ENCODE measurements at regions not wholly inside any gene's neighbourhood (a gene's known extent, or its start where the extent isn't known, plus 50 kb on each side); places are given as distances from the start of the nearest gene placed in this dataset.
"Not testable (repeated sequence)": the region's sequence is repeated elsewhere in the genome, so short reads cannot be mapped to it uniquely, and the experiment has no call there.

DNA sequence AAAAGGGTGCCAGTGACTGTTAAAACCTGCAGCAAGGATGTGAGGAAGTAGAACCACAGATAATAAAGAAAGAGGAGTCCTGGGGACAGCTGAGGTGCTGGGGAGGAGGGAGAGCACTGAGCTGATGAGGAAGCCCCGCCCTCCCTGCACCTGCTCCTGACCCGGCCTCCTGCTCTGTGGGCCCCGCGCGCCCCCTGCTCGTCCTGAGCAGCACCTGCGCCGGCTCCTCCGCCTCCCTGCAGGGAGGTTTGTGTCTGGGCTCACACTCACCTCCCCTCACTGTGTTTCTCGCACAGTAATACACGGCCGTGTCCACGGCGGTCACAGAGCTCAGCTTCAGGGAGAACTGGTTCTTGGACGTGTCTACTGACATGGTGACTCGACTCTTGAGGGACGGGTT lies 797.6 kb downstream of the TMEM121 start:
- not testable (repeated sequence) for DNase-seq (ENCODE audit: low spot score)

- no peak for DNase-seq (ENCODE audit: low spot score)
These were observed 800.9 kb downstream of the TMEM121 start for GRCh38 chr14:106327234-106327633.

DNA sequence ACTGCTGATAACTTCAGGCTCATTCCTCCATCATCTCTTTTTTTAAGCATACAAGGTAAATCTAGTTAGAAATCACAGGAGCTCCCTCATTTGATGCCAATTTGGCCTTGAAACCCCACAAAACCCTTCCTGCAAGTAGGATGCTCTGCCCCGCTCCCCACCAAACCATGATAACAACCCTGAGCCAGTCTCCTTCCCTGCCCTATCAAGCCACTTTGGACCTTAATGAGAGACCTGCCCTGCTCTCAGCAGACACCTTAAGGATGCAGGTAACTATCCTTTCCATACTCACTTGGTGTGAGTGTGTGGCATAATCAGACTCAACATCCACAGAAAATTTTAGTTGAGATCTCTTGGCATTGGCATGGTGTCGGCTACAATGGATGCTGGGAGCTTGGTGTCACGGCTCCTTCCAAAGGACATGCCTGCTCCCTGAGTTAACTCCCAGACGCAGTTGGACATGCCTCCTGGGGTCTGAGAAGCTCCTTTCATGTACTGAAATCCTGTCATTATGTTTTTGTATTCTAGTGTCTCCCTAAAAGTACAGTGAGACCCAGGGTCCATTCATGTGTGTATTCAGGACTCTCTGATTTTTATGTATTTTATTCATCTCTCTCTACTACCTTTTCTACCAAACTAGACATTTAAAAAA lies 801.4 kb downstream of the TMEM121 start:
- not testable (repeated sequence) for DNase-seq (ENCODE audit: low spot score)

DNA sequence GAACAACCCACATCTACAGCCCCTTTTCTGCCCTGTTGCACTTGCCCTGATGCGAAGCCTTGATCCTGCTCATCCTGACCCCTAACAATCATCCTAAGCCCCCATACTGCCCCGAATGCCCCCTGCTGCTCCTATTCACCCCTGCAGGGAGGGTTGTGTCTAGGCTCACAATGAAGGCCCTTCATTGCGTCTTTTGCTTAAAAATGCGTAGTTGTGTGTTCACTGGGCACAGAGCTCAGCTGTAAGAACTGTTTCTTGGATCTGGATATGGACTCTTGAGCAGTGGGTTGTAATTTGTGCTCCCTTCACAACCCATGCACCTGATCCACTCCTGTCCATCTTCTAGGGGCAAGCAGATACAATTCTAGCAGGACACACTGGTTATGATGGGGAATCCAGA lies 802.9 kb downstream of the TMEM121 start:
- DNase-seq (ENCODE audit: low spot score) = not testable (repeated sequence)

DNA sequence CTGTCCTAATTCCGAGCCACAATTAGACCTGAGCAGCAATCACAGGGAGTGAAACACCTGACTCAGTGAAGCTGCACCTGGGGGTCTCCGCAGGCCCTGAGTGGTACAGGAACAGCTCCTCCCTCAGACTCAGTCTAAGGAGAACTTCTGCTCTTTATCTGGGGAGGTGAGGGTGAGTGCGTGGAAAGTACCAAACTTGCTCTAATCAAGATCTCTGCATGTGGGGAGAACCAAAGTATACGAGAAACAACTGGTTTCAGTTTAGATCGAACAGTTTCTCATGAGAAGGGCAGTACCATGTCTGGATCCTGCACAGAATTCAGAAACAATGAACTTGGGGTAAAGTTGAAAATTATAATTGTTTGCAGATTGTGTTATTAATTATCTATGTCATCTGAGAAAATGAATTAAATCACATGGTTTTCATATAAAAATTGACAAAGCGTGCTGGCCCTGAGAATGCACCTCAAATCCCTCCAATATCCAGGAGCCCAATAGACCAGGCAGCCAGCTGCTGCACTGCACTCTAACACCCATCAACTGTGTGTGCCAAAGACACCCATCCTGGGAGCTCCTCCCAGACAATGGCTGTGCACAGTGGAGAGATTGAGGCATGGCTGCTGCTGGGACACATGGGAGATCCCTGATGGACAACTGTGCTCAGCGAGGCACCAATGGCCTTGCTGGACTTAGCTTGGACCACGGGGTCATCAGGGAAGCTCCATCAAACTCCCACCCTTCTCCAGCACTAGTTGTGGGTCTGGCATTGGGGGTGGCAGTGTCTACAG lies 803.8 kb downstream of the TMEM121 start:
- DNase-seq (ENCODE audit: low spot score) = not testable (repeated sequence)

DNA sequence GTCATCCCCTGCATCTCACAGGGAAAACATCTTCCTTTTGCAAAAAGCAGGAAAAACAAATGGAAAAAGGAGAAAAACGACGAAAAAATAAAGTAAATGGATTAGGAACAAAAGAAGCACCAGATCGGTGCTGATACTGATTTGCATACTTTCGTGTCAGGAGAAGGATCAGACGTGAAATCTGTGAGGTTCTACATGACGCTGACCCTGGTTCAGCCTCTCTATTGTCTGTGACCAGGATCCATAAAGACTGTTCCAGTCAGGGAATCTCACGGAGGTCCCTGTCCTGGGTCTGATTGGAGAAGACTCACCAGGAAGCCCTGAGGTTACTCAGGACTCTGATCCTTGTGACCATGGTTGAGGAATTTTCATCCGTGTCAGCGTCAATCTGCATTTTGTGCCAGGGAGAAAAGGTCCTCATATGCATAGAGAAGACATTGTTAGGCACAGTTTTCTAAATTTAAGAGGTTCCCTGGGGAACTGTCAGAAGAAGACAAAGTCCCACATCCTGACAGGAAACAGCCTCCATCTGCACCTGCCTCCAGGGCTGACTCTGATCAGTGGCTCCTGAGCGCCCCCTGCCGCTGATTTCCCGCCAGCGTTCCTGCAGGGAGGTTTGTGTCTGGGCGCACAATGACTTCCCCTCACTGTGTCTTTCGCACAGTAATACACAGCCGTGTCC lies 808.2 kb downstream of the TMEM121 start:
- DNase-seq (ENCODE audit: low spot score) = not testable (repeated sequence)

DNA sequence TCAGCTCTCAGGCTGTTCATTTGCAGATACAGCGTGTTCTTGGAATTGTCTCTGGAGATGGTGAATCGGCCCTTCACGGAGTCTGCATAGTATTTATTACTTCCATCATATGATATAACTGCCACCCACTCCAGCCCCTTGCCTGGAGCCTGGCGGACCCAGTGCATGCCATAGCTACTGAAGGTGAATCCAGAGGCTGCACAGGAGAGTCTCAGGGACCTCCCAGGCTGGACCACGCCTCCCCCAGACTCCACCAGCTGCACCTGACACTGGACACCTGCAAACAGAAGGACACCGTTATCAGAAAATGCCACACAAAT lies 808.7 kb downstream of the TMEM121 start:
- not testable (repeated sequence) for DNase-seq (ENCODE audit: low spot score)

- DNase-seq (ENCODE audit: low spot score) = not testable (repeated sequence)
These were observed 812.4 kb downstream of the TMEM121 start for GRCh38 chr14:106338775-106339174.

DNA sequence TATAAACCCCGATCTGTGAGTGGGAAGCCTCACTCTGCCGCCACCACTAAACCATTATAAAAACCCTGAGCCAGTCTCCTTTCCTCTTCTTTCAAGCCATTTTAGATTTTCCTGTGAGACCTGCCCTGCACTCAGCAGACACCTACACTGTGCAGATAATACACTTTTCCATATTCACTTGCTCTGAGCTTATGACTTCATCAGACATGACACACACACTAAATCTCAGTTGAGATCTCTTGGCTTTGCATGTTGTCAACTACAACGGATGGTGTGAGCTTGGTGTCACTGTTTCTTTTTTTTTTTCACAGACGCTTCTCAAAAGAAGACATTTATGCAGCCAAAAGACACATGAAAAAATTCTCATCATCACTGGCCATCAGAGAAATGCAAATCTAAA lies 814.3 kb downstream of the TMEM121 start:
- not testable (repeated sequence) for DNase-seq (ENCODE audit: low spot score)

GRCh38 chr14:106341161-106341560 lies 814.8 kb downstream of the TMEM121 start:
- DNase-seq (ENCODE audit: low spot score) = not testable (repeated sequence)

DNA sequence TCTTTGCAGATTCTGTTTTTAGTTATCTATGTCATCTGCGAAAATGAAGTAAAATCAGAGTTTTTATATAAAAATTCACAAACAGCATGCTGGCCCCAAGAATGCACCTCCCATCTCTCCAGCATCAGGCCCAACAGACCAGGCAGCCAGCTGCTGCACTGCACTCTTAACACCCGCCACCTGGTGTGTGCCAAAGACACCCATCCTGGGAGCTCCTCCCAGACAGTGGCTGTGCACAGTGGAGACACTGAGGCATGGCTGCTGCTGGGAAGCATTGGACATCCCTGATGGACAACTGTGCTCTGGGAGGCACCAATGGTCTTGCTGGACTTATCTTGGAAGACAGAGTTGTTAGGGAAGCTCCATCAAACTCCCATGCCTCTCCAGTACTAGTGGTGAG lies 817.2 kb downstream of the TMEM121 start:
- no peak for DNase-seq (ENCODE audit: low spot score)

DNA sequence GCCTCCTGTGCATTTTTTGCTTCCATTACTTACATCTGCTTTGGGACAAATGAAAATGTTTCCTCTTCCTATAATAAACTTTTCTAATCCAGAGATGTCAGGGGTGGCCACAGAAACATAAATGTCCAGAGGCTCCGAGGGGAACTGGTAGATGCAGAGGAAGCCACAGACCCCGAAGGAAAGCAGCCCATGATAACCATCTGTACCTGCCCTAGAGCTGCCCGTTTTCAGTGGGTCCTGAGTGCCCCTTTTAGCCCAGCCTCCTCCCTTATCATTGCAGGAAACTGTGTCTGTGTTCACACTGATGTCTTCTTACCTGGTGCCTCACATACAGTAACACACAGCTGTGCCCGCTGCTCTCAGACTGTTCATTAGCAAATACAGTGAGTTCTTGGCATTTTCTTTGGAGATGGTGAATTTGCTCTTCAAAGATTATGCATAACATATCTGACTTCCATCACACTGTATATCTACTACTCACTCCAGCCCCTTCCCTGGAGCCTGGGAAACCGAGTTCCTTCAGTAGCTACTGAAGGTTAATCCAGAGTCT lies 817.8 kb downstream of the TMEM121 start:
- not testable (repeated sequence) for DNase-seq (ENCODE audit: low spot score)

DNA sequence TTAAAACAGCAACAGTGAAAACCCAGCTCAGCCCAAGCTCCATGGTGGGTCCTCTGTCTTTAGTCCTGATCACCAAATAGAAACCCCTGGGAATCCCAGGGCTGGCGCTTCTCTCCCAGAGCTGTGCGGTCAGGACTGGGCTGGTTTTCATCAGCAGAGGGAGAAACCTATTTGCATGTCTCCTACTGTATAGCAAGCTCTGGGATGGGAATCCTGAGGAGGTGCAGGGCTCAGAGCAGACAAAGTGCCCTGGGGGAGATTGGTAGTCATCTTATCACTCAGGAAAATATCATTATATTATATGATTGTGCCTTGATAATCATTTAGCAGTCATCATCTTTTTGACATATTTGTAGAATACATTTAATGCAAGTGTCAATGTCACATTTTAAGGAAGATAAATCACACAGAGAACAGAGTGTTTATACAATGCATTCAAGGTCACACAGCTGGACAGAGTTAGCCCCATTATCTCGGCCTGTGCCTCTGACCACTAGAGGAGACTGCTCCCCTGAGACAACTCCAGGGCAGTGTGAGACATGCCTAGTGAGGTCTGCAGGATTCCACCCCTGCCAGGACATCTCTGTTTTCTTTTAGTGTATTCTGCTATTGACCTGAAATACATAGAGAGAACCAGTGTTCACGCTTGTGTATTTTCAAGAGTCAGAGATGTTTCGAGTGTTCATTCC lies 818.6 kb downstream of the TMEM121 start:
- not testable (repeated sequence) for DNase-seq (ENCODE audit: low spot score)

DNA sequence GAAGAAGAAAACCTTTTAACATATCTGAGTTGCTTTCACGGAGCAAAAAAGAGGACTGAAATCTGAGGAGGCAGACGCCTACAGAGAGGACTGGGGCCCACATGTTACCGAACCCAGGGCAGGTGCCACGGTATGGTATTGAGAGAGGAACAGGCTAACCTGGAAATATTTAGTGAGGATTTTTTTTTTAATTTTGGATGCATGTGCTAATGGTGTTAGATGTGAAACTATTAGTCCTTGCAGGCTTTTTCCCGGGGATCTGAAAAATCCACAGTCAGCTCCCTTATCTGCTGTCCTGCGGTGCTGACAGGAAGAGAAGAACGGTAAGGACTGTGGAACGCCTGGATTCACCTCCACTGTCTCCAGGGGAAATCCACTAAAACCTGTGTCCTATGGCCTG lies 819.7 kb downstream of the TMEM121 start:
- DNase-seq (ENCODE audit: low spot score) = no peak

DNA sequence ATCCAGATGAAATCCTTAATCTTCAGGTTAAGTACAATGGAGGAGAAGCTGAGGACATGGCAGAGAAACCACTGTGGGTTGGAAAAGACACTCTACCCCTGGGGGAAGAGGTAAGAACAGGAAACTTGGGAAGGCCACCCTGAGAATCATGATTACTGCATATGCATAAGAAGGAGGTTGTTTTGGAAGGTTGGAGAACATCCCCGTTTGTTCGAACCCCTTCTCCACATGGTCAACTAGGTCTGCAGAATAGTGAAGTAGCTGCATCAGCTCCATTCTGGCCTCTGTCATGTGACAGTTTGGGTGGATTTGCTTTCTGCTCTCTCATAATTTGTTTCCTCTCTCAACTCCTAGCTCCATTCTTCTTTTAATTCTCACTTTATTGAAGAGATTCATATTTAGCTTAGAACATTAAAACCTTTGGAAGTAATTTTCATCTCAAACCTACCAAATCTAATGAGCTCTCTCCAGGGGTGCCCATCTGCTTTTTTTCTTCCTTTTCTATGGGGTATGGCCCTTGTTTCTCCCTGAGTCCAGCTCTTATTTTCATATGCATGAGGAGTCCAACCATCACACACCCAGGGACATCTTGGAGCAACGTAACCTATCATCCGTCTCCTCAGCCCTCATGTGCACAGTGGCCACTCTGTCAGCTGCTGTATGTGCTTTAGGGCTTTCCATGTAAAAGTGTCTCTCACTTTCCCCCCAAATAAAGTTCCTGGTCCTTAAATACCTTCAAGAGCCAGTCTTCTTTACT lies 820.3 kb downstream of the TMEM121 start:
- no peak for DNase-seq (ENCODE audit: low spot score)

- DNase-seq (ENCODE audit: low spot score) = no peak
These were observed 821.0 kb downstream of the TMEM121 start for GRCh38 chr14:106347291-106347778.

DNA sequence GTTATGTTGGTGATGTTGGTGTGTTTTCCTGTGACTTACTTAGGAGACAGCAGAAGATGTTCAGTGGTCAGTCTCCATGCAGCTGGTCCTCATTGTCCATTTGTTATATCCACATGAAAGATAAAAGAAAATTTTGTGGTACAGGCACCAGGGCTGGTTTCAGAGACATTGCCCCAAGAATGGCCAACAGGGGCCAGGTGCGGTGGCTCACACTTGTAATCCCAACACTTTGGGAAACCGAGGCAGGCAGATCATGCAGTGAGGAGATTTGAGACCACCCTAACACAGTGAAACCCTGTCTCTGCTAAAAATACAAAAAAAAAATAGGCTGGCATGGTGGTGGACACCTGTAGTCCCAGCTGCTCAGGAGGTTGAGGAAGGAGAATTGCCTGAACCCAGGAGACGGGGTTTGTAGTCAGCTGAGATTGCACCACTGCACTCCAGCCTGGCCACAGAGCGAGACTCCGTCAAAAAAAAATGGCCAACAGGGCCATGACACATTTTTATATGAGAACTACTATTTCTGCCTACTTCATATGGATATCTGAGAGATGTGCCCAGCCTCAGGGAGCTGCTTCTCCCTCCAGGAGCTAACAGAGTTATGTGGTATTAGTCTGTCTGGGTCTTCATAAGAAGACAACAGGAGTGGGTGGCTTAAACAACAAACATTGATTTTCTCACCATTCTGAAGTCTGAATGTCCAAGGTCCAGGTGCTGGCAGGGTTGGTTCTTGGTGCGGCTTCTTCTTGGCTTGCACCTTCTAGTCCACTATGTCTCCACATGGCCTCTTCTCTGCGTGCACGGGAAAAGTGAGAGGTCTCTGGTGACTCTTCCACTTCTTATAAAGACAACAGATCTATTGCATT lies 821.7 kb downstream of the TMEM121 start:
- DNase-seq (ENCODE audit: low spot score) = no peak

DNA sequence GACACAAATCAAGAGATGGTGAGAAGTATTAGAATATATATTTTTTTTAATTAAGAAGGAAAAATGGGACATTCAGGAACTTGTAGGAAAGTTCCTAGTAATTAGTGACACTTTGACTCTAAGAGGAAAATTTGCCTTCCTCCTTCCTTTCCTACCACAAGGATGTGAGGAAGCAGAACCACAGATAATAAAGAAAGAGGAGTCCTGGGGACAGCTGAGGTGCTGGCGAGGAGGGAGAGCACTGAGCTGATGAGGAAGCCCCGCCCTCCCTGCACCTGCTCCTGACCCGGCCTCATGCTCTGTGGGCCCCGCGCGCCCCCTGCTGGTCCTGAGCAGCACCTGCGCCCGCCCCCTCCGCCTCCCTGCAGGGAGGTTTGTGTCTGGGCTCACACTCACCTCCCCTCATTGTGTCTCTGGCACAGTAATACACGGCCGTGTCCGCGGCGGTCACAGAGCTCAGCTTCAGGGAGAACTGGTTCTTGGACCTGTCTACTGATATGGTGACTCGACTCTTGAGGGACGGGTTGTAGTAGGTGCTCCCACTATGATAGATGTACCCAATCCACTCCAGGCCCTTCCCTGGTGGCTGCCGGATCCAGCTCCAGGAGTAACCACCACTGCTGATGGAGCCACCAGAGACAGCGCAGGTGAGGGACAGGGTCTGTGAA lies 822.6 kb downstream of the TMEM121 start:
- not testable (repeated sequence) for DNase-seq (ENCODE audit: low spot score)

DNA sequence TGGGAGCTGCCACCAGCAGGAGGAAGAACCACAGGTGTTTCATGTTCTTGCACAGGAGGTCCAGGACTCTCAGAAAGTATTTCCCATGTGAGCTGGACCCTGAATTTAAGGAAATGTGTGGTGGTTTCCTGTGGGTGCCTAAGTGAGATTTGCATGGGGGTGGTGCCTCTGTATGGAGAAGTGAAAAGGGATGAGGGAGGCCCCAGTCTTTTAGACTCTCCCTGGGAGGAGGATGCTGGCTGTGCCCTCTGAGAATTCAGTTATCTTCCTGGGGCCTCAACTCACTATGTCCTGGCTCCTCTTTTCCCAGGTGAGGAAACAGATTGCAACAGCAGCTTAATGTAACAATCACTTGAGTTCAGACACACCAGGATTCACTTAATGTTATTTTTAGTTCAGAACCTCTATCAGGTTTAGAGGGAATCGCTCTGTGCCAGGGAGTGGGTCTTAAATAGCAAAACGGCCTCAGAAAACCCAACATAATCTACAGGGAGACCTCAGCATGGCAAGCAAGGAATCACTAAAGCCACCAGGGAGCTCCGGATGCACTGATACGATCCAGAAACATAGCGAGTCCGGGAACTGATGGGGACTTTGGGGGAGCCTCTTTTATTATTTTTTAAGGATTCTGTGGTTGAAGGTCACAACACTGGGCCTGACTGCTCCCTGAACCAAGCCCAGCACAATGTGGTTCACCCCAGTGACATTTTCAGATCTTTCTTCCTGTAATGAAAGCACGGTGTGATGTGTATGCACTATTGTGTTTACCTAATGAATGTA lies 823.5 kb downstream of the TMEM121 start:
- DNase-seq (ENCODE audit: low spot score) = not testable (repeated sequence)
